Liver (tissue), 8 donors: ENCODE measurements at regions not wholly inside any gene's neighbourhood (a gene's known extent, or its start where the extent isn't known, plus 50 kb on each side); places are given as distances from the start of the nearest gene placed in this dataset.

Experiments used
- DNase-seq: peaks from one replicate; pipeline ENCODE4 v3.0.0-alpha.2; 2017; ENCODE audit warnings: low spot score
- H3K27ac ChIP-seq, 2 donors: one replicate each; pipeline ENCODE4 v1.7.0; 2013; ENCODE audit warnings: inconsistent platforms in 2 of 2, low read length in 2 of 2, control low read depth in 1 of 2, low read depth in 1 of 2, mild to moderate bottlenecking in 1 of 2
- H3K27me3 ChIP-seq, 4 donors: one replicate each; pipeline versions ENCODE4 v1.6.1 to v1.7.0; 2013; ENCODE audit warnings: low read length in 3 of 4, inconsistent platforms in 1 of 4, mild to moderate bottlenecking in 1 of 4, moderate library complexity in 1 of 4; ENCODE audit not compliant: control insufficient read depth in 4 of 4, insufficient read depth in 4 of 4
- H3K36me3 ChIP-seq, 4 donors: one replicate each; pipeline versions ENCODE4 v1.6.1 to v1.7.0; 2013; ENCODE audit warnings: low read length in 3 of 4, mild to moderate bottlenecking in 3 of 4, low read depth in 1 of 4, moderate library complexity in 1 of 4; ENCODE audit not compliant: control insufficient read depth in 4 of 4, insufficient read depth in 3 of 4
- H3K4me1 ChIP-seq, 4 donors: one replicate each; pipeline versions ENCODE4 v1.6.1 to v1.7.0; 2013; ENCODE audit warnings: low read length in 3 of 4, mild to moderate bottlenecking in 3 of 4, moderate library complexity in 1 of 4; ENCODE audit not compliant: control insufficient read depth in 4 of 4, insufficient read depth in 4 of 4
- H3K4me3 ChIP-seq, 3 donors: one replicate each; pipeline versions ENCODE4 v1.6.1 to v1.7.0; 2013; ENCODE audit warnings: low read length in 3 of 3, control low read depth in 1 of 3, low read depth in 1 of 3, mild to moderate bottlenecking in 1 of 3
- H3K9ac ChIP-seq, 2 donors: one replicate each; pipeline ENCODE4 v1.7.0; 2013; ENCODE audit warnings: low read length in 2 of 2, mild to moderate bottlenecking in 2 of 2, moderate library complexity in 2 of 2, control low read depth in 1 of 2, low read depth in 1 of 2
- H3K9me3 ChIP-seq, 4 donors: one replicate each; pipeline versions ENCODE4 v1.6.1 to v1.7.0; 2013; ENCODE audit warnings: low read length in 3 of 4; ENCODE audit not compliant: control insufficient read depth in 4 of 4
- ATF3 ChIP-seq: IDR thresholded peaks from 2 replicates; pipeline ENCODE4 v1.6.1; 2016; ENCODE audit warnings: antibody characterized with exemption
- CTCF ChIP-seq: fragments of 150-350 bp; IDR thresholded peaks from 2 replicates; pipeline ENCODE4 v1.5.1; 2017; ENCODE audit warnings: improper control_type of control experiment, low read depth, low read length; ENCODE audit not compliant: missing input control
- FOXA1 ChIP-seq: IDR thresholded peaks from 2 replicates; pipeline ENCODE4 v1.6.1; 2016; ENCODE audit warnings: antibody characterized with exemption
- FOXA2 ChIP-seq: IDR thresholded peaks from 2 replicates; pipeline ENCODE4 v1.6.1; 2016; ENCODE audit warnings: antibody characterized with exemption
- GABPA ChIP-seq, 2 donors: IDR thresholded peaks in 1 of 2; conservative IDR thresholded peaks in 1 of 2; 2 replicates each; pipeline ENCODE4 v1.6.1; 2016; ENCODE audit warnings: antibody characterized with exemption in 2 of 2, mild to moderate bottlenecking in 1 of 2, moderate library complexity in 1 of 2
- HNF4G ChIP-seq: IDR thresholded peaks from 2 replicates; pipeline ENCODE4 v1.6.1; 2016; ENCODE audit warnings: antibody characterized with exemption
- JUND ChIP-seq, 2 donors: IDR thresholded peaks; 2 replicates each; pipeline ENCODE4 v1.6.1; 2016; ENCODE audit warnings: antibody characterized with exemption in 2 of 2
- MAX ChIP-seq: IDR thresholded peaks from 2 replicates; pipeline ENCODE4 v1.6.1; 2016; ENCODE audit warnings: antibody characterized with exemption
- NR2F2 ChIP-seq: IDR thresholded peaks from 2 replicates; pipeline ENCODE4 v1.6.1; 2016; ENCODE audit warnings: antibody characterized with exemption
- RAD21 ChIP-seq, 2 donors: IDR thresholded peaks; 2 replicates each; pipeline ENCODE4 v1.6.1; 2016; ENCODE audit warnings: antibody characterized with exemption in 2 of 2, mild to moderate bottlenecking in 2 of 2
- RXRA ChIP-seq, 2 donors: IDR thresholded peaks; 2 replicates each; pipeline ENCODE4 v1.6.1; 2017 to 2018; ENCODE audit warnings: antibody characterized with exemption in 2 of 2, mild to moderate bottlenecking in 1 of 2
- SP1 ChIP-seq: IDR thresholded peaks from 2 replicates; pipeline ENCODE4 v1.6.1; 2018; ENCODE audit warnings: antibody characterized with exemption, mild to moderate bottlenecking
- ZBTB33 ChIP-seq: IDR thresholded peaks from 2 replicates; pipeline ENCODE4 v1.6.1; 2016; ENCODE audit warnings: antibody characterized with exemption
- WGBS: extraction: QIAGEN DNeasy Blood & Tissue Kit; methylation state at CpG from one replicate; pipeline ENCODE4 v1.1.7; 2013; 5-methylcytosine and 5-hydroxymethylcytosine counted together
- donor health status: healthy.
- donor health status: healthy.
- donor health status: healthy.
- donor health status: healthy.
- donor health status: healthy.

- WGBS: 50% methylated on average over 19 of the region's 19 CpGs
- TF ChIP-seq HNF4G (no peak), RXRA (IDR thresholded peaks at IDR 0.05) (no peak)
- Histone ChIP-seq H3K36me3 (no peaks in the 10 kb centered on the region), H3K4me3 (no peak overlapping the region), H3K9ac (no peak overlapping the region), H3K27me3 (no peaks in the 10 kb centered on the region), H3K9me3 (no peaks in the 10 kb centered on the region), H3K27ac (no peak overlapping the region), H3K4me1 (no peaks in the 10 kb centered on the region)
- no peak for DNase-seq
Measured at GRCh38 chr4:4673070-4673469, 131.2 kb upstream of the STX18 start.

GRCh38 chr4:4672402-4672801 is 130.6 kb upstream of the STX18 start:
- H3K27ac ChIP-seq: no peak overlapping the region
- H3K36me3 ChIP-seq: no peaks in the 10 kb centered on the region
- no peaks in the 10 kb centered on the region for H3K9me3 ChIP-seq
- H3K4me1 ChIP-seq: no peaks in the 10 kb centered on the region
- no peak for DNase-seq
- TF ChIP-seq NR2F2: no peak
- no peak for TF ChIP-seq JUND (IDR thresholded peaks at IDR 0.05)
- 84% methylated on average over 8 of the region's 8 CpGs for WGBS
- H3K27me3 ChIP-seq: no peaks in the 10 kb centered on the region
- no peak overlapping the region for H3K9ac ChIP-seq
- H3K4me3 ChIP-seq: no peak overlapping the region

- Histone ChIP-seq H3K4me1 (no peaks in the 10 kb centered on the region), H3K27me3 (no peaks in the 10 kb centered on the region), H3K4me3 (no peak overlapping the region), H3K9me3 (no peaks in the 10 kb centered on the region), H3K36me3 (no peaks in the 10 kb centered on the region), H3K27ac (no peak overlapping the region), H3K9ac (no peak overlapping the region)
- 57% methylated on average over 5 of the region's 5 CpGs for WGBS
- TF ChIP-seq NR2F2 (no peak), GABPA (IDR thresholded peaks at IDR 0.05 in 1 of 2, conservative IDR thresholded peaks at IDR 0.05 in 1 of 2) (no peak), FOXA1 (no peak), CTCF (no peak), FOXA2 (no peak), JUND (IDR thresholded peaks at IDR 0.05) (no peak), RXRA (IDR thresholded peaks at IDR 0.05) (no peak), SP1 (no peak), MAX (no peak), ATF3 (no peak)
- DNase-seq: no peak
Measured at GRCh38 chr4:4671774-4672349, 130.0 kb upstream of the STX18 start.

- WGBS: 77% methylated on average over 5 of the region's 5 CpGs
- TF ChIP-seq ZBTB33 (no peak), RAD21 (IDR thresholded peaks at IDR 0.05) (no peak), SP1 (no peak), JUND (IDR thresholded peaks at IDR 0.05) (no peak)
Measured at GRCh38 chr4:4670869-4671268, 129.0 kb upstream of the STX18 start.

More at GRCh38 chr4:4670869-4671268, 129.0 kb upstream of the STX18 start:
- H3K27me3 ChIP-seq: no peaks in the 10 kb centered on the region
- H3K4me3 ChIP-seq: no peak overlapping the region
- H3K9ac ChIP-seq: no peak overlapping the region
- DNase-seq: no peak
- no peaks in the 10 kb centered on the region for H3K4me1 ChIP-seq
- H3K9me3 ChIP-seq: no peaks in the 10 kb centered on the region
- no peak overlapping the region for H3K27ac ChIP-seq
- H3K36me3 ChIP-seq: no peaks in the 10 kb centered on the region
